Activated CD4-positive, alpha-beta T cell treated with anti-CD3 and anti-CD28 coated beads for 4 hours (primary cell): ENCODE measurements at regions not wholly inside any gene's neighbourhood (a gene's known extent, or its start where the extent isn't known, plus 50 kb on each side); places are given as distances from the start of the nearest gene placed in this dataset.

Source experiments
- DNase-seq, 2 donors: peaks; one replicate each; pipeline ENCODE4 v3.0.0-alpha.2; 2020

DNA sequence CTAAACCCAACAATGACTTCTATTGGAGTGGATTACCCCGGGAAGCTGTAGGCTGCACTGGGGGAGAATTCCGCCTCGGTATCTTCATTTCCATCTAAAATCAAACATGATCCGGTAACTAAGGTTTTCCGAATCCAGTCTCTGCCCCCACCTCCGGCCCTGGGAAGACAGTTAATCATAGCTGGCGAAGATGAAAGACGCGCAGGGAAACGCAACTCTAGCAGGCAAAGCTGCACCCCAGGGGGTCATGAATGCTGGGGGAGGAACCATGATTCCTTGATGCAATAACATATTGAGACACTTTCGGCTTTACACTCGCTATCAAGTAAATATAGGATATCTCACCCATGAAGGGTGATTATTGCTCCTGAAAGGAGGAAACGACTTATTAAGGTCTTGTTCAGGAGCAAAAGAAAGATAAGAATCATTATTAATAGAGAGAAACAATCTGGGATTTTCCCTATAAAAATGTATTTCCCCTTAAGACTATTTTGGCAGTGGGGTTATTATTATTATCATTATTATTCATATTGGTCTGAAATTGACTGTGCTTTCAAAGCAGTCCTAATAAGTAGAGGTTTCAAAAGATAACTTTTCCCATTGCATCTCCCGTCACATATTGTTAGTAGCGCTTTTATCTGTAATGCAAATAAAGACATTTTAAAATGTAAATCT lies 614.9 kb downstream of the VRK1 start:
- no peak for DNase-seq

DNA sequence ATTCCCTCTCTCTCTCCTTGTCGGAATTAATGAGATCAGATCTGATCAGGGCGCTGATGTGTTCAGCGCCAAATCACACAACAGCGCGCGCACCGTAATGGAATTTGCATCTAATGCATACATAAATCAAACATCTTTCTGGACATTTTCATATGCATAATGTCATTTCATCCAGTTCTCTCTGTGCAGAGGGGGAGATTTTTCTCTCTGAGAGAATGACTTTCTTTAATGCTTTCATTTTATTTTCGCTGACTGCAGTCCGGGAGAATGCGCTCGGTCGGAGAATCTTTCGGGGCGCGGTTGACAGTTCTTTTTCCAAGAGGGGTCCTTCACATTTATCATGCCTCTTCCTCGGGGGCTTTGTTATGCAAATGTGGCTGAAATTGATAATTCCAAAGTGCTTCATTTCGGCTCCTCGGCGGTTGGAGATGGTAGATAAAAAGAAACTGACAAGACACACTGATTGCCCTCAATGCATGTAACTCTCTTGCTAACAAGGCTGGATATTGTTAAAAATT lies 615.9 kb downstream of the VRK1 start:
- DNase-seq = no peak

GRCh38 chr14:97413966-97414717 lies 617.0 kb downstream of the VRK1 start:
- DNase-seq = no peak

GRCh38 chr14:97414718-97415098 lies 617.5 kb downstream of the VRK1 start:
- DNase-seq = no peak

DNA sequence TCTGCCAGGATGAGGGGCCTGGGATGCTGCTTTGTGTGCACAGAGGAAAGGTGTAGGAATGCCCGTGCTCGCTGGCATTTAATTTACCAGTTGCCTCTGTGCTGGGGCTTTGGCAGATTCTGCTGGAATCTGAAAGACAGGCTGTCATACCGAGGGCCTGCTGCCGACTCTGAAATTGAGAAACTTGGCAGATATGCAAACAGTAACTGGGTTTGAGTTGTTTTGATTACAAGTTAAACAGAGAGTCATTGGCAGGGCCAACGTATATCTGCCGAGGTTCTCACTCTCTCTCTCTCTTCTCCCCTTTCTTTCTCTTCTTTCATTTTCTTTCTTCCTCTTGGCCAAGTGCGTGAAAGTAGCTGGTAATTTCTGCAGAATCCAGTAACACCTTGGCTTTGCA lies 618.7 kb downstream of the VRK1 start:
- no peak for DNase-seq

DNA sequence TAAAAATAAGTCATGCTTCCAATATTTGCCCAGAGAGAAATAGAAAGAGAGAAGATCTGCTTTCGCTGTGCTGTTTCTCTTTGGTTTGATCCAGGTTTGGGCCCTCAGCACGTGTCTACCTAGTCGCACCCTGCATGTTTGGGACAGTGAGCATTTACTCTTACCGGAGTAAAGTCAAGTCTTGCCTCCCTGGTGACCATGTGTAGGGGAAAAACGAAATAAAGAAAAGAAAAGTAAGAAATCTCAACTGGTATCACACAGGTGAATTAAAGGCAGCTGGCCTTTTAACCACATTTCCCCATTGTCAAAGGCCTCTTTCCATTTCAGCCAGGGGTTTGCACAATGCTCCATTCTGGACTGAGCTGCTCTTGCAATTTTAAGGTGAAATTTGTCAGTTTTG lies 619.4 kb downstream of the VRK1 start:
- no peak for DNase-seq

GRCh38 chr14:97417331-97417730 lies 620.1 kb downstream of the VRK1 start:
- no peak for DNase-seq

GRCh38 chr14:97420211-97420610 lies 623.0 kb downstream of the VRK1 start:
- no peak for DNase-seq

DNA sequence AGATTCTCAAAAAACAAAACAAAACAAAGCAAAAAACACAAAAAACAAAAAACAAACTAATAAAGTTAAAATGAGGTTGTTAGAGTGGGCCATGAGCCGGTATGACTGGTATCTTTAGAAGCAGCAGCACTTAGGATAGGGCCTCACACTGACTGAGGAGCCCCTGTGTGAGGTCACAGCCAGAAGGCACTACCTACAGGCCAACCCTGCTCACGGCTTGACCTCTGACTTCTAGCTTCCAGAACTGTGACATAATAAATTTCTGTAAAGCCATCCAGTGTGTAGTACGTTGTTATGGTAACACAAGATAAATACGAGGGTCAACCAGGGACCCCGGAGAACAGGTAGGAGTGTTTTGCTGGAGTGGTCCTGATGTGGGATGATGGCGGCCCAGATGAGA lies 629.6 kb downstream of the VRK1 start:
- DNase-seq = no peak

- DNase-seq = no peak
Observed at GRCh38 chr14:97428808-97429440, 631.7 kb downstream of the VRK1 start.

- no peak for DNase-seq
Observed at GRCh38 chr14:97432586-97432985, 635.4 kb downstream of the VRK1 start.

- no peak for DNase-seq
Observed at GRCh38 chr14:97441740-97442362, 644.7 kb downstream of the VRK1 start.

DNA sequence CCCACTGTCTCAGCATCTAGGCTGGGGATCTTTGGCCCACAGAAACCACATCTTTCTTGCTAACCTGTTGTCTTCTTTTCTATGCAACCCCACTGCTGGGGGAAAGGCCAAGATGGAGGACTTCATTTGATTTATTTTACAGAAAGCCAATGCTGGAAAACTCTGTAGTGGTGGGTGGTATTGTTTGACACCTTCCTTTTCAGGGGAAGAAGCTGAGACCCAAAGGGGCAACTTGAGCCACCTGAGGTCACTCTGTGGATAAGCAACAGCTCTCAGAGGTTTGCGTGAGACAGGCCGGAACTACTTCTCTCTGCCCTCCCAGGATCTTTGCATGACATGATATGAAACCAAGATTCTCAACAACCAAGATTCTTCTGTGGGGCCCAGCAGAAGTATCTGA lies 645.2 kb downstream of the VRK1 start:
- no peak for DNase-seq

DNA sequence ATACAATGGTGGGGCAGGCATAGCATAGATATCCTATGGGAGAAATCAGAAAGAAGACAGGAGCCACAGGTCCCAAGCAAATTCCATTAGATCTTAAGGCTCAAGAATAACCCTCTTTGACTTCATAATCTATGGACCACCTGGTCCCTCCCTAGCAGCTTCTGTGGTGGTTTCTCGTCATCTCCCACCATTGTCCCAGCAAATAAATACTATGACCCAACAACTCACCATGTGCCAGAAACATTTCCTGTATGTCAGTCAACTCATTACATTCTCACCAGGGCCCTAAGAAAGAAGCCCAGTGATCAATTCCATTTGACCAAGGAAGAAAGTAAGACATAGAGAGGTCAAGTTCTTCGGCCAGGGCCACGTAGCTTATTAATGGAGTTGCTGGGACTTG lies 646.2 kb downstream of the VRK1 start:
- no peak for DNase-seq

DNA sequence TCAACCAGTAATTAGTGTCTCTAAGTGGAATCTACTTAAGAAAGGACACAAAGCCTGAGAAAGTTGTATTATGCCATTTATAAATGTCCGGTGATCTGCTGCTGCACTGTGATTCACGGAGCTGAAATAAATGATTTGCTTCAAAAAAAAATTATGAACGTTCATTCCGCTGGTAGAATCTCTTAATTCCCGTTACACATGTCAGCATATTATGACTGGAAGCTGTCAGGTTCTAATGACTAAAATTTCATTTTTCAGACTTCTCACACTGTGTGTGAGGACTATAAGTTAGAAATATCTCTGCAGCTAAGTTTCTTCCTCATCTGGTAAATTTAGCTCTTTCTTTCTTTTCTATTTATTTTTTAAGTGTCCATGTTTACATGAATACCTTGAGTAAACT lies 647.1 kb downstream of the VRK1 start:
- no peak for DNase-seq

GRCh38 chr14:97445367-97445766 lies 648.2 kb downstream of the VRK1 start:
- DNase-seq = no peak

DNA sequence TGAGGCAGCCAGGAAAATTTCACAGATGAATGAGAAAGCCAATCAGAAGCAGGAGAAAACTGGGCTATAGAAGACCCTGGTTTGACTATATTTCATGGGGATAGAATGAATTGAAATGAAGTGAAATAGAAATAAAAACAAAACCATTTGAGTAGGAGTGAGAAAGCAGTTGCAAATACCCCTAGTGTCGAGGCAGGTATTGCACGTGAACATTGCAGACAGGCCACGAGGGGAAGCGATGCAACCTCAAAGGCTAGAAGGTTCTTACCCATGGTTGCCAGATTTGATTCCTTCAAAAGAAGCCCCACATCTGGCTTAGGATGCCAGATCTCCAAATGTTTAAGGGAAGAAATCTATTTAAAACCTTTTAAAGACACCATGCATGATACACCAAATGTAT lies 648.9 kb downstream of the VRK1 start:
- no peak for DNase-seq

- DNase-seq = no peak
Observed at GRCh38 chr14:97452314-97452713, 655.1 kb downstream of the VRK1 start.

GRCh38 chr14:97453991-97454390 lies 656.8 kb downstream of the VRK1 start:
- DNase-seq = no peak

DNA sequence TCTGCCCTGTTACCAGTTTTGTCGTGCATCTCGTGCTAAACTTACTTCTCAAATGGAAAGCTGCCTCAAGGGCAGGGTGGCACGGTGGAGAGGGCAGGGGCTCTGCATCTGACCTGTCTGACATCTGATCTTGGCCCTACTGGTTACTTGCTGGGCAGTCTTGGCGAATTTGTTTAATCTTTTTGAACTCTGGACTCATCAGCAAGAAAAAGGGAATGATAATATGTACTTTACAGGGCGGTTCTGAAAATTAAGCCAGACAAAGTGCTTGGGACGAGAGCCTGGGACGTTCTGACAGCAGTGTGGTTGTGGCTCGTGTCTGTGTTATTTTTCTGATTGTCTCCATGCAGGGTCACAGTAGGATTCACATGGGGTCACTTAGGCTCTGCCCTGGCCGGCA lies 659.3 kb downstream of the VRK1 start:
- DNase-seq = no peak

GRCh38 chr14:97456958-97457357 lies 659.8 kb downstream of the VRK1 start:
- peak; percentile 73 to 78 for DNase-seq

DNA sequence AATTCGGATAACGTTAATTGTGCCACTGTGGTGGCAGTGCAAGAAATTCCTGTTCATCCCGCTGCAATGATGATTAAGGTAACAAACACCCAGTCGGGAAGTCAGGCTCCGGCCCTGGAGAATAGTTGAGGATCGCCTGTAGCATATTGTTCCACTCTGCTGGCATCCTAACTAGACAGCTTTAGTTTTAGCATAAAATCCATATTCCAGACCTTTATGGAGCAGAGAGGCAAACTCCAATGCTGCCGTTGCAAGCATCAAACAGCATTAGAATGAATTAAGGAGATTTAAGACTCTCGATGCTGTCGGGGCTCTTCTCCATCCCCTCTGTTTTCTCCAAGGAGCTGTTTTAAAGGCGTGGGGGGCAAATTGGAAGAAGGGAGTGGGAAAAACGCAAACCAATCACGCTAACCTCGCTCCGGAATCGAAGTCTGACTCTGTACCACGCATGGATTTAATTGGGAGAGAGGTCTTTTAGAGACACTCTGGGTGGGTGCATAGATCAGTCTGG lies 660.4 kb downstream of the VRK1 start:
- no peak for DNase-seq

DNA sequence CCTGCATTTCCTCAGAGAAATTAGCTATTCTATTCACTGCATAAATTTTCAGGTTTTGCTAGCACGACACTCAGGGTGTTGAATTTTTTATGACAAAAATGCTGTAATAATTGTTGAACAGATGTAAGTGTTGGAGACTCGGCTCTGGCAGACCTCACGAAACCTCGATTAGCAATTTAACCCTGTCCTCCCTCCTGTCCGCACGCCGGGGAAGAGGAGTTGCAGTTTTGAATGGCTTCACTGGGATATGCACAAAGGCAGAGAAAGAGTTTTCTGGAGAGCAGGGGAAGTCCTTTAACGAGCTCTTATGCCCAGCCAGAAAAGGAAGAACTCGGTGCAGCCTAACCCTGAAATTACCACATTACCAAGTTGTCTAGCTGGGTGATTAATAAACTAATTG lies 661.1 kb downstream of the VRK1 start:
- no peak for DNase-seq
